Mesothelial cell of epicardium (in vitro differentiated cells): ENCODE measurements at regions not wholly inside any gene's neighbourhood (a gene's known extent, or its start where the extent isn't known, plus 50 kb on each side); places are given as distances from the start of the nearest gene placed in this dataset.

Source experiments
- DNase-seq, 2 experiments: peaks; one replicate each; pipeline ENCODE4 v3.0.0; 2021; ENCODE audit warnings: low spot score in 2 of 2; ENCODE audit not compliant: unreplicated experiment in 2 of 2
- H3K27ac Mint-ChIP-seq: 2 replicates; pipeline ENCODE4 v1.8.0; 2021; ENCODE audit warnings: mixed read lengths
- H3K27me3 Mint-ChIP-seq: 2 replicates; pipeline ENCODE4 v1.8.0; 2021; ENCODE audit warnings: low read depth, mixed read lengths
- H3K36me3 Mint-ChIP-seq: 2 replicates; pipeline ENCODE4 v1.8.0; 2021; ENCODE audit warnings: mixed read lengths
- H3K4me1 Mint-ChIP-seq: 2 replicates; pipeline ENCODE4 v1.8.0; 2021; ENCODE audit warnings: mixed read lengths
- H3K4me3 Mint-ChIP-seq: 2 replicates; pipeline ENCODE4 v1.8.0; 2021; ENCODE audit warnings: mild to moderate bottlenecking, moderate library complexity, mixed read lengths
- H3K9me3 Mint-ChIP-seq: 2 replicates; pipeline ENCODE4 v1.8.0; 2021; ENCODE audit warnings: mixed read lengths
- TF ChIP-seq, protein P1 (sequence below): fragments of 200-600 bp; sonication (generic); IDR thresholded peaks from one replicate; pipeline ENCODE4 v1.5.0; 2021; ENCODE audit warnings: antibody characterized with exemption; ENCODE audit not compliant: unreplicated experiment

DNA sequence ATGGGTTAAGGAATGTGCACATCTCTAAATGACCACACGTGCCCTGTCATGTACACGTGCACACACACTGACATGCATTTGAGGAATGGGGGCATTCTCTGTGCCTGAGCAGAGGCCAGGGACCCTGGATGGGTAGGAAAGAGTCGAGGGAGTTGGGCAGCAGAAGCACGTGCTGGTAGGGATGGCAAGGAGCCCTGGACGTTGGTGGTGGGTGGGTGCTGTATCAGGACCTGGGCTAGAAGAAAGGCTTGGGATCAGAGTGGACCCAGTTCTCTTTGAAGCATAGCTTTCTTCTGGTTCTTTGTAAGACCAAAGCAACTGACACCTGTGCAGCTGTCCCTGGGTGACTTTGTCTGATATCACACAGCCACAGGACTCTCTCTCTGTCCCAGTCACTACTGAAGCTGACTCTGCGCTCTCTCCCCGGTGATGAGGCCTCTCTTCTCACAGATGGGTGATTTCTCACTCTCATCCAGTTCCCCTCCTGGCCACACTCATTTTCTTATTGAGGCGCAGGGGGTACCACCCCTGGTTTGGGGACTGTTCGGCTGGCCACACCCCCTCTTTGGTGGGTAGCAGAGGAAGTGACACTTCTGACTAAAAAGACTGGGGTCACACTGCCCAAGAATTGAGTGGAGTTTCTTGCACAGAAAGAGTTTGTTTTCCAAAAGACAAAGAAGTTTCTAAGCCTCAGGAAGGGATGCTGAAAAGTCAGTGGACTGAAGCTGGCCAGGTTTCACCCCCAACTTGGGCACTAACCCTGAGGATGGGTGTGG, 171.7 kb upstream of the RTL1 start:
- DNase-seq, result peak in 1 of 2 experiments; percentile 34
- Mint-ChIP-seq H3K9me3 (peaks cover 2% of the 10 kb centered on the region), H3K4me1 (peaks cover 37% of the 10 kb centered on the region), H3K36me3 (no peaks in the 10 kb centered on the region), H3K27me3 (peaks cover 14% of the 10 kb centered on the region), H3K27ac (no peak overlapping the region), H3K4me3 (no peak overlapping the region)
- TF ChIP-seq, protein P1, sequence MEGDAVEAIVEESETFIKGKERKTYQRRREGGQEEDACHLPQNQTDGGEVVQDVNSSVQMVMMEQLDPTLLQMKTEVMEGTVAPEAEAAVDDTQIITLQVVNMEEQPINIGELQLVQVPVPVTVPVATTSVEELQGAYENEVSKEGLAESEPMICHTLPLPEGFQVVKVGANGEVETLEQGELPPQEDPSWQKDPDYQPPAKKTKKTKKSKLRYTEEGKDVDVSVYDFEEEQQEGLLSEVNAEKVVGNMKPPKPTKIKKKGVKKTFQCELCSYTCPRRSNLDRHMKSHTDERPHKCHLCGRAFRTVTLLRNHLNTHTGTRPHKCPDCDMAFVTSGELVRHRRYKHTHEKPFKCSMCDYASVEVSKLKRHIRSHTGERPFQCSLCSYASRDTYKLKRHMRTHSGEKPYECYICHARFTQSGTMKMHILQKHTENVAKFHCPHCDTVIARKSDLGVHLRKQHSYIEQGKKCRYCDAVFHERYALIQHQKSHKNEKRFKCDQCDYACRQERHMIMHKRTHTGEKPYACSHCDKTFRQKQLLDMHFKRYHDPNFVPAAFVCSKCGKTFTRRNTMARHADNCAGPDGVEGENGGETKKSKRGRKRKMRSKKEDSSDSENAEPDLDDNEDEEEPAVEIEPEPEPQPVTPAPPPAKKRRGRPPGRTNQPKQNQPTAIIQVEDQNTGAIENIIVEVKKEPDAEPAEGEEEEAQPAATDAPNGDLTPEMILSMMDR, result no peak

GRCh38 chr14:101075801-101076413, 172.4 kb upstream of the RTL1 start:
- Mint-ChIP-seq H3K9me3 (peaks cover 9% of the 10 kb centered on the region), H3K4me1 (peaks cover 37% of the 10 kb centered on the region), H3K27me3 (peaks cover 16% of the 10 kb centered on the region), H3K4me3 (no peak overlapping the region), H3K27ac (no peak overlapping the region), H3K36me3 (no peaks in the 10 kb centered on the region)
- TF ChIP-seq, protein P1, result no peak
- peak in 1 of 2 experiments; percentile 33 for DNase-seq

DNA sequence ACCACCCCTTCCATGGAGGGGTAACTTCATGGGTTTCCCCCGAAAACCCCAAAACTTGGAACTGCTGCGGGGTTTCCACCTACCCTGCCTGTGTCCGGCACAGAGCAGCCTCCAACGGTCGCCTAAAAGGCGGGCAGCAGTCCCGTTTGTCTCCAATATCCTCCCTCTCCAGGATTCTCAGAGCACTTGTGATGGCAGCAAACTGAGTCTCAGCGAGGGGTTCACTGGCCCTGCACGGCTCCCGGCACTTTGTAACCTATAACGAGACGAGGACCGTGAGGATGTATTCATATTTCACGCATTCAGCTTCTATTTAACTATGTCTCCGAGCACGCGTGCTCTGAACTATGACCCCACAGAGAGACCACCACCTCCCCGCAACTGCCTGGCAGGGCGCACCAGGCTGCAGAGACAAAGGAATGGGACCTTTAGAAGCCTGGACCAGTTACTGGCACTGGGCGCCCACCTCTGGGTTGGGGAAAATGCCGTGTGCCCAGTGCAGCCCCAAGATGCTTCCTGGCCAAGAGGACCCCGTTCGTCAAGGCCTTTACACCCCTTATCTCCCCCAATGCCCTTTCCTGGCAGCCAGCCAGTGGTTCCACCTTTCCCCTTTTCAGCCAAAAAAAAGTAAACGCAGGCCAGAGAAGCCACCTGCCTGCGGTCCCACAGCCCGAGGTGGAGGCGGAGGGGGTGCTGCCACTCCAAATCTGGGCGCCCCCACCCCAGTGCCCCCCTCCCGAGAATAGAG, 173.1 kb upstream of the RTL1 start:
- peak in 1 of 2 experiments; percentile 37 for DNase-seq
- peak overlapping the region; percentile 68 for H3K4me3 Mint-ChIP-seq
- TF ChIP-seq, protein P1, result no peak
- H3K4me1 Mint-ChIP-seq, result peaks cover 37% of the 10 kb centered on the region
- H3K27ac Mint-ChIP-seq, result no peak overlapping the region
- H3K36me3 Mint-ChIP-seq, result no peaks in the 10 kb centered on the region
- peaks cover 20% of the 10 kb centered on the region for H3K27me3 Mint-ChIP-seq
- peaks cover 16% of the 10 kb centered on the region for H3K9me3 Mint-ChIP-seq

DNA sequence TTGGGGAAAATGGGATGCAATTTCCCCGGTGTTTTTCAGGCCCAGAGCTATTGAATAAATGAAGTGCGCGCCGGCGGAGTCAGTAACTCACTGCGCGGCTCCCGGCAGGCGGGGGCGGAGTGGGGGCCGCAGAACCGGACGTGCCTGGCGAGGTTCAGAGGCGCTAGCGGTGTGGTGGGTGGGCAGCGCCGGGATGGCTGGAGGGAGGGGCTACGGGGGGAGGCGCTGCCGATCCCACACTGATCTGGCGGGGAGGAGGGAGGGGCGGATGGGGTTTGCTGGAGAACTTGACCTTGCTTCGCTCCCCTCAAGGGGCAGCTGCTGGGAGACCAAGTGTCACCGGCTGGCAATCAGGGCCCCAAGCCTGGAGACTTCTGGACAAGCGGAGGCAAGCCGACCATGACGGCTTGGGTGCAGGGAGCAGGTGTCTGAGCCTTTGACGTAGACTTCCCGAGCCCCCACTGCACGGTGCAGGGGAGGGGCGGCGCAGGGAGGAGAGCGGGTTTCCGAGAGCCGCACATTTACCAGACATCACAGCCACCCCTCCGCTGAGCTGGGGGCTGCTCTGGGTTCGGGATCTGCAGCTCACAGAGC, 174.1 kb upstream of the RTL1 start:
- peaks cover 29% of the 10 kb centered on the region for H3K4me1 Mint-ChIP-seq
- TF ChIP-seq, protein P1, result no peak
- peak overlapping the region; percentile 68 for H3K4me3 Mint-ChIP-seq
- peaks cover 23% of the 10 kb centered on the region for H3K27me3 Mint-ChIP-seq
- no peaks in the 10 kb centered on the region for H3K36me3 Mint-ChIP-seq
- no peak overlapping the region for H3K27ac Mint-ChIP-seq
- DNase-seq, result peak in 1 of 2 experiments; percentile 51
- H3K9me3 Mint-ChIP-seq, result peaks cover 18% of the 10 kb centered on the region

DNA sequence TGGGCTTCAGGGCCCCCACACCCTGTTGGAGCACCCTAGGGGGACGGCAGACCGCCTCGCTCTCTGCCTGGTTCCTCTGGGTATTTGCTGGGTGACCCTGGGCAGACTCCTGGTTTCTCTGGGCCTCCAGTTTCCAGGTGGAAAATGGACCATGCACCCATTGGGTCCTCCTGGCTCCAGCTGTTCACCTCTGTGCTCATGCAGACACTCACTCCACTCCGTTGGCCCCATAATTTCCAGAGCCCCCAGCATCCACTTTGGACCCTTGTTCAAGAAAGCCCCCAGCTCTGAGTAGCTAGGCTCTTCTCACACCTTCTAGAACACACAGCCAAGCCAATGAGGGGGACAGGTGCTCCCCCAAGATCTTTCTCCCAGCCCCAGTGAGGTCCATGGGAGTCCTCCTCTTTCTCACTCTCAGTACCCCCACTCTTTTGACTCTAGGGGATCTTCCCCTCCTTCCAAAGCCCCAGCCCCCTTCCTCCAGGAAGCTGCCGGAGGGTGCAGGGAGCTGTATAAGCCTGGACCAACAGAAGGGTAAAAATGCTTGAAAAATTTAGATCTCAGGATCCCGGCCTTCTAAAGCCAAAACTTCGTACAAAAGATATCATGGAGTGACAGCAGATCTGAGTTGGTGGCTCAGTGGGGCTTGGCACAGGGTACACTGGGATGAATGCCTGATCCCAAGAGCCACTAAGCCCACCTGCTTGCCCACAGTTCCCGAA, 174.8 kb upstream of the RTL1 start:
- Mint-ChIP-seq H3K9me3 (peaks cover 18% of the 10 kb centered on the region), H3K27me3 (peaks cover 23% of the 10 kb centered on the region), H3K27ac (no peak overlapping the region), H3K4me3 (peak overlapping the region; percentile 48), H3K4me1 (peaks cover 25% of the 10 kb centered on the region), H3K36me3 (no peaks in the 10 kb centered on the region)
- TF ChIP-seq, protein P1, result no peak
- DNase-seq, result peak in 1 of 2 experiments; percentile 36
